ENCODE measurements at regions not wholly inside any gene's neighbourhood (a gene's known extent, or its start where the extent isn't known, plus 50 kb on each side); places are given as distances from the start of the nearest gene placed in this dataset.

DNA sequence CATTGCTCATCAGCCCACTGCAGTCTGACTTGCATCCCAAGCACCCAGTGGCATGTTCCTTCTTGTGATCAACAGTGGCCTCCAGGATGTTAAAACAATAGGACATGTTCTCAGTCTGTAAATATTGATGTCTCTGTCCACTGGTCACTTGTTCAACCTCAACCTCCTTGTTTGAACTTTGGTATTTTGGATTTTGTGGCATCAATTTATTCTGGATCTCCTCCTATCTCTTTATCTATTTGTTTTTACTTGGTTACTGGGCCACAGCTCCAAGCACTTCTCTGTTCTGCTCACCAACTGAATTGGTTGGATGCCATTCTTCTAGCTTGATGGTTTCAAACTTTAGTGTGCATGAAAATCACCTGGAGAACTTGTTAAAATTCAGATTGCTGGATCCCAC lies 1414.8 kb upstream of the CELF4 start:
- no peak for TF ChIP-seq EP300 (IDR thresholded peaks at IDR 0.05; ENCODE audit: borderline replicate concordance in 1 of 2, low read depth in 2 of 2, low read length in 2 of 2)
- TF ChIP-seq, protein P1, sequence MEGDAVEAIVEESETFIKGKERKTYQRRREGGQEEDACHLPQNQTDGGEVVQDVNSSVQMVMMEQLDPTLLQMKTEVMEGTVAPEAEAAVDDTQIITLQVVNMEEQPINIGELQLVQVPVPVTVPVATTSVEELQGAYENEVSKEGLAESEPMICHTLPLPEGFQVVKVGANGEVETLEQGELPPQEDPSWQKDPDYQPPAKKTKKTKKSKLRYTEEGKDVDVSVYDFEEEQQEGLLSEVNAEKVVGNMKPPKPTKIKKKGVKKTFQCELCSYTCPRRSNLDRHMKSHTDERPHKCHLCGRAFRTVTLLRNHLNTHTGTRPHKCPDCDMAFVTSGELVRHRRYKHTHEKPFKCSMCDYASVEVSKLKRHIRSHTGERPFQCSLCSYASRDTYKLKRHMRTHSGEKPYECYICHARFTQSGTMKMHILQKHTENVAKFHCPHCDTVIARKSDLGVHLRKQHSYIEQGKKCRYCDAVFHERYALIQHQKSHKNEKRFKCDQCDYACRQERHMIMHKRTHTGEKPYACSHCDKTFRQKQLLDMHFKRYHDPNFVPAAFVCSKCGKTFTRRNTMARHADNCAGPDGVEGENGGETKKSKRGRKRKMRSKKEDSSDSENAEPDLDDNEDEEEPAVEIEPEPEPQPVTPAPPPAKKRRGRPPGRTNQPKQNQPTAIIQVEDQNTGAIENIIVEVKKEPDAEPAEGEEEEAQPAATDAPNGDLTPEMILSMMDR (IDR thresholded peaks at IDR 0.05; ENCODE audit: control extremely low read depth in 1 of 3, insufficient read depth in 1 of 3, low read depth in 1 of 3, low read length in 3 of 3) = no peak
- no peak for TF ChIP-seq POLR2A (IDR thresholded peaks at IDR 0.05; ENCODE audit: control extremely low read depth in 1 of 2, low read depth in 2 of 2, low read length in 2 of 2)
- TF ChIP-seq KDM4A (IDR thresholded peaks at IDR 0.05; ENCODE audit: low read depth, low read length, severe bottlenecking) = no peak
- TF ChIP-seq YY1 (IDR thresholded peaks at IDR 0.05; ENCODE audit: low read depth, low read length) = no peak
- no peak for TF ChIP-seq RBBP5 (IDR thresholded peaks at IDR 0.05; ENCODE audit: borderline replicate concordance, low read depth, low read length)
- TF ChIP-seq CREB1 (IDR thresholded peaks at IDR 0.05) = no peak
- TF ChIP-seq POLR2AphosphoS5 (IDR thresholded peaks at IDR 0.05; ENCODE audit: low read depth, low read length) = no peak
- TF ChIP-seq MAX (IDR thresholded peaks at IDR 0.05) = no peak
- TF ChIP-seq RFX5 (IDR thresholded peaks at IDR 0.05; ENCODE audit: borderline replicate concordance, low read depth, low read length) = no peak
- TF ChIP-seq SIN3A (conservative IDR thresholded peaks at IDR 0.05 in 1 of 2, IDR thresholded peaks at IDR 0.05 in 1 of 2; ENCODE audit: low read depth in 1 of 2, low read length in 2 of 2) = no peak
- TF ChIP-seq RAD21 (IDR thresholded peaks at IDR 0.05 in 1 of 2, conservative IDR thresholded peaks at IDR 0.05 in 1 of 2; ENCODE audit: low read depth in 2 of 2, low read length in 2 of 2) = no peak
- TF ChIP-seq CHD1 (IDR thresholded peaks at IDR 0.05; ENCODE audit: low read depth, low read length) = no peak
- no peak for TF ChIP-seq TBP (IDR thresholded peaks at IDR 0.05; ENCODE audit: low read depth, low read length)

Data from H1 (cell line).